Endothelial cell of umbilical vein (primary cell): ENCODE measurements at regions not wholly inside any gene's neighbourhood (a gene's known extent, or its start where the extent isn't known, plus 50 kb on each side); places are given as distances from the start of the nearest gene placed in this dataset.

Source experiments
- CTCF ChIP-seq, 2 donors: IDR thresholded peaks; 1 replicate in 1 of 2; 2 replicates in 1 of 2; pipeline ENCODE4 v1.5.1; 2011; ENCODE audit warnings: low read length in 2 of 2, mild to moderate bottlenecking in 2 of 2, moderate library complexity in 2 of 2, control low read depth in 1 of 2, inconsistent platforms in 1 of 2, low read depth in 1 of 2; ENCODE audit not compliant: insufficient read depth in 1 of 2; ENCODE audit errors: extremely low read depth in 1 of 2
- EZH2 ChIP-seq: IDR thresholded peaks from 2 replicates; pipeline ENCODE4 v1.6.1; 2012; ENCODE audit warnings: borderline replicate concordance, low read depth, mild to moderate bottlenecking, moderate library complexity, low read length, inconsistent platforms; ENCODE audit not compliant: severe bottlenecking
- FOS ChIP-seq: IDR thresholded peaks from 2 replicates; pipeline ENCODE4 v1.6.1; 2011; ENCODE audit warnings: mild to moderate bottlenecking, low read length, moderate library complexity, borderline replicate concordance; ENCODE audit not compliant: insufficient read depth
- GATA2 ChIP-seq: IDR thresholded peaks from 2 replicates; pipeline ENCODE4 v1.7.0; 2011; ENCODE audit warnings: low read depth, mild to moderate bottlenecking, moderate library complexity, mixed read lengths, low read length; ENCODE audit not compliant: insufficient read length, insufficient read depth
- POLR2A ChIP-seq: IDR thresholded peaks from 2 replicates; pipeline ENCODE4 v1.6.1; 2012; ENCODE audit warnings: low read depth, mild to moderate bottlenecking, control low read depth, low read length
- POLR2AphosphoS5 ChIP-seq: IDR thresholded peaks from 2 replicates; pipeline ENCODE4 v1.6.1; 2012; ENCODE audit warnings: low read depth, mild to moderate bottlenecking, control low read depth, low read length, moderate library complexity; ENCODE audit not compliant: insufficient read depth

DNA sequence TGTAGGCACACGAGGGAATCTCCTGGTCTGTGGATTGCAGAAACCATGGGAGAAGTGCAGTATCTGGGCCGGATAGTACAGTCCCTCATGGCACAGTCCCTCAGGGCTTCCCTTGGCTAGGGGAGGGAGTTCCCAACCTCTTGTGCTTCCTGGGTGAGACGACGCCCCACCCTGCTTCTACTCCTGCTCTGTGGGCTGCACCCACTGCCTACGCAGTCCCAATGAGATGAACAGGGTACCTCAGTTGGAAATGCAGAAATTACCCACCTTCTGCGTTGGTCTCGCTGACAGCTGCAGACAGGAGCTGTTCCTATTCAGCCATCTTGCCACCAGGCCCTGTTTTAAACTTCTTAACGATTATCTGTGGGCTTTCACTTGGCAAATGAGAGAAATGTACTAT is 157.2 kb upstream of the CARD18 start:
- no peak for TF ChIP-seq FOS
- TF ChIP-seq CTCF (IDR thresholded peaks at IDR 0.05; ENCODE audit: extremely low read depth in 1 of 2, insufficient read depth in 1 of 2, low read depth in 1 of 2, low read length in 2 of 2): no peak
- no peak for TF ChIP-seq POLR2A
- TF ChIP-seq POLR2AphosphoS5: no peak
- no peak for TF ChIP-seq EZH2
- TF ChIP-seq GATA2: no peak
